ENCODE measurements at regions not wholly inside any gene's neighbourhood (a gene's known extent, or its start where the extent isn't known, plus 50 kb on each side); places are given as distances from the start of the nearest gene placed in this dataset.

- TF ChIP-seq CTCF (IDR thresholded peaks at IDR 0.05) (no peak), POLR2A (IDR thresholded peaks at IDR 0.05) (no peak), POLR2AphosphoS5 (IDR thresholded peaks at IDR 0.05) (no peak)
Observed at GRCh38 chr11:119791047-119791446, 62.0 kb upstream of the NECTIN1 start.
